ENCODE measurements at regions not wholly inside any gene's neighbourhood (a gene's known extent, or its start where the extent isn't known, plus 50 kb on each side); places are given as distances from the start of the nearest gene placed in this dataset.

- TF ChIP-seq GABPA (IDR thresholded peaks at IDR 0.05; ENCODE audit: low read depth) = no peak
- no peak for TF ChIP-seq SPI1 (IDR thresholded peaks at IDR 0.05; ENCODE audit: borderline replicate concordance, low read depth)
- no peak for TF ChIP-seq REST (IDR thresholded peaks at IDR 0.05; ENCODE audit: insufficient replicate concordance, low read depth)
- TF ChIP-seq POLR2AphosphoS5 (IDR thresholded peaks at IDR 0.05; ENCODE audit: low read depth) = no peak
- no peak for TF ChIP-seq CTCF (IDR thresholded peaks at IDR 0.05; ENCODE audit: insufficient read depth, low read length)
- DNase-seq (ENCODE audit: low read depth in 1 of 2, low spot score in 1 of 2) = no peak
- H3K27me3 ChIP-seq (ENCODE audit: insufficient read depth, poor library complexity, severe bottlenecking) = no peaks in the 10 kb centered on the region
- no peak overlapping the region for H3K27ac ChIP-seq (replicated peaks)
- no peak overlapping the region for H3K4me3 ChIP-seq (replicated peaks; ENCODE audit: insufficient read depth, low read length)
These were observed 118.9 kb downstream of the FASLG start for GRCh38 chr1:172777767-172778166.

- Histone ChIP-seq H3K4me3 (replicated peaks; ENCODE audit: insufficient read depth, low read length) (no peak overlapping the region), H3K27me3 (ENCODE audit: insufficient read depth, poor library complexity, severe bottlenecking) (no peaks in the 10 kb centered on the region), H3K27ac (replicated peaks) (no peak overlapping the region)
- no peak for DNase-seq (ENCODE audit: low read depth in 1 of 2, low spot score in 1 of 2)
- TF ChIP-seq POLR2AphosphoS5 (IDR thresholded peaks at IDR 0.05; ENCODE audit: low read depth) = no peak
- no peak for TF ChIP-seq SPI1 (IDR thresholded peaks at IDR 0.05; ENCODE audit: borderline replicate concordance, low read depth)
- TF ChIP-seq CTCF (IDR thresholded peaks at IDR 0.05; ENCODE audit: insufficient read depth, low read length) = no peak
- no peak for TF ChIP-seq GABPA (IDR thresholded peaks at IDR 0.05; ENCODE audit: low read depth)
- TF ChIP-seq REST (IDR thresholded peaks at IDR 0.05; ENCODE audit: insufficient replicate concordance, low read depth) = no peak
These were observed 119.9 kb downstream of the FASLG start for GRCh38 chr1:172778456-172779455.

GRCh38 chr1:172779491-172779890, 120.6 kb downstream of the FASLG start:
- Histone ChIP-seq H3K27me3 (ENCODE audit: insufficient read depth, poor library complexity, severe bottlenecking) (no peaks in the 10 kb centered on the region), H3K4me3 (replicated peaks; ENCODE audit: insufficient read depth, low read length) (no peak overlapping the region), H3K27ac (replicated peaks) (no peak overlapping the region)
- no peak for DNase-seq (ENCODE audit: low read depth in 1 of 2, low spot score in 1 of 2)
- TF ChIP-seq POLR2AphosphoS5 (IDR thresholded peaks at IDR 0.05; ENCODE audit: low read depth) (no peak), REST (IDR thresholded peaks at IDR 0.05; ENCODE audit: insufficient replicate concordance, low read depth) (no peak), GABPA (IDR thresholded peaks at IDR 0.05; ENCODE audit: low read depth) (no peak), CTCF (IDR thresholded peaks at IDR 0.05; ENCODE audit: insufficient read depth, low read length) (no peak), SPI1 (IDR thresholded peaks at IDR 0.05; ENCODE audit: borderline replicate concordance, low read depth) (no peak)
